ENCODE measurements at regions not wholly inside any gene's neighbourhood (a gene's known extent, or its start where the extent isn't known, plus 50 kb on each side); places are given as distances from the start of the nearest gene placed in this dataset.

DNA sequence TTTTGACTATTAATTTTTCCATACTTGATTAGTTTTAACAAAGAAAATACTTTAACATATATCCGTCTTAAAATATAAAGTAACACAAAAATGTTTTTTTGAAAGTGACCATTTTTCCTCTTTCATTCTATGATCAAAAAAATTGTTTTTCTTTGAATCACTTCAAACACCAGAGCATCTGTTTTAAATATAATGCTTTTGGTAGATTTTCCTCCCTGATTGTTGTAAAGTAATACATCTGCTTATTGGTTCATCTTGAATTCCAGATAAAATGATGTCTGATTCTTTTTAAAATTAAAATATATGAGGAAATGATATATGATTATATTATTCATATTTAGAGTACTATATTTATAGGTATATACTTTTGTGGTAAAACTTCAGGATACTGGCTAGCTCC, 76.2 kb upstream of the LPAR1 start:
- Histone ChIP-seq H3K27ac (no peak overlapping the region), H3K27me3 (no peaks in the 10 kb centered on the region), H3K4me1 (no peaks in the 10 kb centered on the region), H3K4me3 (no peak overlapping the region), H3K9me3 (no peaks in the 10 kb centered on the region), H3K36me3 (no peaks in the 10 kb centered on the region)
- TF ChIP-seq, protein P1, sequence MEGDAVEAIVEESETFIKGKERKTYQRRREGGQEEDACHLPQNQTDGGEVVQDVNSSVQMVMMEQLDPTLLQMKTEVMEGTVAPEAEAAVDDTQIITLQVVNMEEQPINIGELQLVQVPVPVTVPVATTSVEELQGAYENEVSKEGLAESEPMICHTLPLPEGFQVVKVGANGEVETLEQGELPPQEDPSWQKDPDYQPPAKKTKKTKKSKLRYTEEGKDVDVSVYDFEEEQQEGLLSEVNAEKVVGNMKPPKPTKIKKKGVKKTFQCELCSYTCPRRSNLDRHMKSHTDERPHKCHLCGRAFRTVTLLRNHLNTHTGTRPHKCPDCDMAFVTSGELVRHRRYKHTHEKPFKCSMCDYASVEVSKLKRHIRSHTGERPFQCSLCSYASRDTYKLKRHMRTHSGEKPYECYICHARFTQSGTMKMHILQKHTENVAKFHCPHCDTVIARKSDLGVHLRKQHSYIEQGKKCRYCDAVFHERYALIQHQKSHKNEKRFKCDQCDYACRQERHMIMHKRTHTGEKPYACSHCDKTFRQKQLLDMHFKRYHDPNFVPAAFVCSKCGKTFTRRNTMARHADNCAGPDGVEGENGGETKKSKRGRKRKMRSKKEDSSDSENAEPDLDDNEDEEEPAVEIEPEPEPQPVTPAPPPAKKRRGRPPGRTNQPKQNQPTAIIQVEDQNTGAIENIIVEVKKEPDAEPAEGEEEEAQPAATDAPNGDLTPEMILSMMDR (IDR thresholded peaks at IDR 0.05) = no peak
- DNase-seq (ENCODE audit: low spot score in 2 of 2) = no peak
- intact Hi-C loops (cut with DNase I) = no loop called here

DNA sequence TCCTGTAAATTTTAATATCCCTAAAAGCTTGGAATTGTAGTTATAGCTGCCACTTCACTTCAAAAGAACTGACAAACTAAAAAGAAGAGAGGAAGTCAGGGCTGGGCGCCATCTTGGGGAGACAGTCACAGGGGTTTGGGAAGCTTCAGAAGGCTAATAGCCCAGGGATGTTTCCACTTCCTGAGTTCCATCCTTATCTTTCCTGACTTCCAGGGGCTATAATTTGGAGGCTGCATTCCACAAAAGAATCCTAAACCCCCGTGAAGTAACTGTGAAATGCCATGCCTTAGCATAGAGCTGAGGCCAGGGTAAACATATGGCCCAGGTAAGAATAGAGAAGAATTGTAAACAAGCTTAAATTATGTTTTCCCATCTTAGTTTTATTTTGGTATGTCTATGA, 75.4 kb upstream of the LPAR1 start:
- no peak for DNase-seq (ENCODE audit: low spot score in 2 of 2)
- intact Hi-C loops (cut with DNase I) = no loop called here
- TF ChIP-seq, protein P1 (IDR thresholded peaks at IDR 0.05) = no peak
- Histone ChIP-seq H3K4me3 (no peak overlapping the region), H3K27ac (no peak overlapping the region), H3K4me1 (no peaks in the 10 kb centered on the region), H3K36me3 (no peaks in the 10 kb centered on the region), H3K9me3 (no peaks in the 10 kb centered on the region), H3K27me3 (no peaks in the 10 kb centered on the region)

DNA sequence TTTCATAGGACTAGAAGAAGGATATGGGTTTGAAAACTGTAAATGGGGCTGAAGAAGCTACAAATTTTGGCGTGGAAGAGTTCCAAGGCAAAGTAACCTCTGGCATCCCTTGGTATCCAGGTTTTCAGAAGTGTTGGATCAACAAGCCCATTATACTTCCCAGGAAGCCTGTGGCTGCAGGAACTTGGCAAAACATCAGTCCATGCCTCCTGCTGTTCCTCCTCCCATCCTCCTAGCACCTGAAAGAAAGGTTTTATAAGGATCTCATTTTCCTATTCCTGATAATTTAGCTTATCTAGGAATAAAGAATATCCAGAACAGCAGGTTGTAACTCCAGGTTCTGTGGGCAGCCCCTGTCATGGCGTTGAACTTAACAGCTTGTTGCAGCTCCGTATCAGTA, 72.5 kb upstream of the LPAR1 start:
- Histone ChIP-seq H3K9me3 (no peaks in the 10 kb centered on the region), H3K27me3 (no peaks in the 10 kb centered on the region), H3K27ac (no peak overlapping the region), H3K4me1 (no peaks in the 10 kb centered on the region), H3K4me3 (no peak overlapping the region), H3K36me3 (no peaks in the 10 kb centered on the region)
- intact Hi-C loops (cut with DNase I) = no loop called here
- DNase-seq (ENCODE audit: low spot score in 2 of 2) = no peak
- TF ChIP-seq, protein P1 (IDR thresholded peaks at IDR 0.05) = no peak

DNA sequence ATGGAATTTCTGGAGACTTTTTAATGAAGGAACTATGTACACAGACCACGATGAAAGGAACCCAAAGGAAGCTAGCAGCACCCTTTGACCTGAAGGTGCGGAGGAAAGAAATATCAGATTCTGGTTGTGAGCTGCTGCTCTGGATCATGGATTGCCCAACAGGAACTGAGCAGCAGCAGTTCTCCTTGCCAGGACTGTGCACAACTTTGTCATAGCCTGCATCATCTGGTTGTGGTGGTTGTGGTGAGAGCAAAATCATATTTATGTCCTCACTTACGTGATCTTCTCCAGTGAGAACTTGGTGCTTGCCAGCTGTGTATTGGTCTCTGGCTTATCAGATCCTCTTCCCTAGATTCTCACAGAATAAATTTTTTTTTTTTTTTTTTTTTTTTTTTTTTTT, 70.7 kb upstream of the LPAR1 start:
- Histone ChIP-seq H3K27ac (no peak overlapping the region), H3K4me3 (no peak overlapping the region), H3K36me3 (no peaks in the 10 kb centered on the region), H3K4me1 (no peaks in the 10 kb centered on the region), H3K27me3 (no peaks in the 10 kb centered on the region), H3K9me3 (no peaks in the 10 kb centered on the region)
- TF ChIP-seq, protein P1 (IDR thresholded peaks at IDR 0.05) = no peak
- intact Hi-C loops (cut with DNase I) = no loop called here
- no peak for DNase-seq (ENCODE audit: low spot score in 2 of 2)

DNA sequence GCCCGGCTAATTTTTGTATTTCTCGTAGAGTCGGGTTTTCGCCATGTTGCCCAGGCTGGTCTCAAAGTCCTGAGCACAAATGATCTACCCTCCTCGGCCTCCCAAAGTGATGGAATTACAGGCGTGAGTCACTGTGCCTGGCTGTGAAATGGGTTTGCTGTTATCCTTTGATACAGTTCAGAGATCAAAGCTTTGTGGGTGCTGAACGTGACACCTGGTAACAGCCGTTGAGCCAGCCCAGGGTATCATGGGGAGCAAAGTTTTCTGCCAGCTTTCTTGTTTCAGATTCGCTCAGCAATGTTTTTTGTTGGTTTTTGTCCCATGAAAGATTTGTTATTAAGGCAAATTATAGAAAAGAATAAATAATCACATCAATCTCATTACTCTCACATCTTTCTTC, 68.9 kb upstream of the LPAR1 start:
- Histone ChIP-seq H3K4me1 (no peaks in the 10 kb centered on the region), H3K9me3 (no peaks in the 10 kb centered on the region), H3K36me3 (no peaks in the 10 kb centered on the region), H3K4me3 (no peak overlapping the region), H3K27me3 (no peaks in the 10 kb centered on the region), H3K27ac (no peak overlapping the region)
- TF ChIP-seq, protein P1 (IDR thresholded peaks at IDR 0.05) = no peak
- intact Hi-C loops (cut with DNase I) = no loop called here
- no peak for DNase-seq (ENCODE audit: low spot score in 2 of 2)

DNA sequence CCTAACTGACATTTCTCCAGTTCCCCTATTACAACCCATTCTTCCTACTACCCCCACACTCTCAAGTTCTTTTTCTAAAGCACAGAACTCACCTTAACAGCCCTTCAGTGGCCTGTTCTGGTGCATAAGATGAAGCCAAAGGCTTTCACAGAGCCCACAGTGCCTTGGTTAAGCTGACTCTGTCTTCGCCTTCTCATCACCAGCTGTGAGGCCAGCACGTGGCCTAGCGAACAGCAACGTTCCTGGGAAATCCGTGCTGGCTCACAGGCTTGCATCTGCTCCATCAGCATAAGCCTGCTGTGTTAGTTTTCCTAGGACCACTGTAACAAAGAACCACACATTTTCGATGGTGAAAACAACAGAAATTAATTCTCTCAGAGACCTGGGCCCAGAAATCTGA, 67.9 kb upstream of the LPAR1 start:
- no peak overlapping the region for H3K4me3 ChIP-seq
- no peaks in the 10 kb centered on the region for H3K36me3 ChIP-seq
- H3K27me3 ChIP-seq = no peaks in the 10 kb centered on the region
- intact Hi-C loops (cut with DNase I) = no loop called here
- DNase-seq (ENCODE audit: low spot score in 2 of 2) = no peak
- no peak overlapping the region for H3K27ac ChIP-seq
- TF ChIP-seq, protein P1 (IDR thresholded peaks at IDR 0.05) = no peak
- H3K9me3 ChIP-seq = no peaks in the 10 kb centered on the region
- no peaks in the 10 kb centered on the region for H3K4me1 ChIP-seq

Data from ascending aorta (tissue), 2 donors.